ENCODE measurements at regions not wholly inside any gene's neighbourhood (a gene's known extent, or its start where the extent isn't known, plus 50 kb on each side); places are given as distances from the start of the nearest gene placed in this dataset.
A peak's percentile ranks its signal among the peaks of the same experiment; 100 is the strongest.
"Not testable (repeated sequence)": the region's sequence is repeated elsewhere in the genome, so short reads cannot be mapped to it uniquely, and the experiment has no call there.

GRCh38 chr3:151555523-151555922, 94.7 kb upstream of the IGSF10 start:
- DNase-seq: no peak

GRCh38 chr3:151553888-151554287, 93.0 kb upstream of the IGSF10 start:
- DNase-seq: no peak

- no peak for DNase-seq
Measured at GRCh38 chr3:151552589-151552988, 91.7 kb upstream of the IGSF10 start.

GRCh38 chr3:151550642-151551041, 89.8 kb upstream of the IGSF10 start:
- no peak for DNase-seq

DNA sequence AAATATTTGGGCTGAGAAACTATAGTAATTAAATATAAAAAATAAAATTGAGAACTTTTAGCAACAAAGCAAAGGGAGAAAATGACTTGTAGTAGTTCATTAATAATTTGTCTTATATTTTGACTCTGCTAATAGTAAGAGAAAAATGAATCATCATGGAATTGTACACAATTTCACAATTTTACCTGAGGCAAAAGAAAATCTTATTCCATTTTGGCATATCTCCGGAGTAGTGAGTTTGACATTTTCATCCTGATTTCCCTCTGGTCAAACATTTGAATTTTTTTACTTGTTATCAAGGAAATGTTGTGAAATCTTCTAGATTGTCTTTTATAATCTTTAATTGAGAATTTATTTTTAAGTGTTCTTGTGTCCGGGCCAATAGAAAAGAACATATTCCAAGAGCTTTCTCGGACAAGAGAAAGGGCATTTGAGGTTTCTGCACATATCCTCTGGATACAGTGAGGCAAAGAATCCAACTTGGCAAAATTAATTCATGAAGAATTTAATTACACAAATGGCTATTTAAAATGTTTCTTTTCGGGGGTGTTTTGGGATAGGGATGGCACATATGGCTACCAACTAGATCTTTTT, 89.3 kb upstream of the IGSF10 start:
- DNase-seq: no peak

DNA sequence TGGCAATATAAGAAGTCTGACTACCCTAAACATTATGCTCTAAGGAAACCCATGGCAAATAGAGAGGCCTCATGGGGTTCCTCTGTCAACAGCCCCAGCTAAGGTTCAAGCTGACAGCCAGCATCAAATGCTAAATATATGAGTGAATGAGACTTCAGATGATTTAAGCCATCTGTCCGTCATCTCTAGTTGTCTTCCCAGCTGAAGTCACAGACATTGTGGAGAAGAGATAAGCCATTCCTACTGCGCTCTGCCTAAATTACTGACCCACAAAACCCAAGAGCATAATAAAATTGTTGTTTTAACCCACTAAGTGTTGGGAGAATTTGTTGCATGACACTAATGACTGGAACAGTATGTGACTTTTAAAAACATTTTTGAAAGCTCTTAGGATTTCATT, 87.3 kb upstream of the IGSF10 start:
- DNase-seq: peak in 1 of 2 donors; percentile 58

GRCh38 chr3:151544164-151544548, 83.3 kb upstream of the IGSF10 start:
- no peak for DNase-seq

DNA sequence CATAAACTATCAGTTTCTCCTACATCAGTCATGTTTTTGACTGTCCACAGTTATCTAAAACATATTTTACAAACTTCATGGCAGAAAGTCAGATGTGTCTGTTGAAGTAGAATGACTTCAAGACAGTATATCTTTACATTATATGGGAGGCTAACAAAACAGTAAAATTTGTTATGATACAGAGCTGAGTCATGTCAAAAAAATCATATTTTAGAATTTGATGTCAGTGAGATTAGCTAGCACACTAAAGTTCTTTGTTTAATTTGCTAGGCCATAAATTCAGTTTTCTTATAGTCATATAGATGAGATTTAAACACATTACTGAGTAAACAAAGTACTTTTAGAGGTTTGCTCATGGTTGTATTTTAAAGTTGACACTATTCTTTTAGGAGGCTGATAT, 80.3 kb upstream of the IGSF10 start:
- DNase-seq: no peak

DNA sequence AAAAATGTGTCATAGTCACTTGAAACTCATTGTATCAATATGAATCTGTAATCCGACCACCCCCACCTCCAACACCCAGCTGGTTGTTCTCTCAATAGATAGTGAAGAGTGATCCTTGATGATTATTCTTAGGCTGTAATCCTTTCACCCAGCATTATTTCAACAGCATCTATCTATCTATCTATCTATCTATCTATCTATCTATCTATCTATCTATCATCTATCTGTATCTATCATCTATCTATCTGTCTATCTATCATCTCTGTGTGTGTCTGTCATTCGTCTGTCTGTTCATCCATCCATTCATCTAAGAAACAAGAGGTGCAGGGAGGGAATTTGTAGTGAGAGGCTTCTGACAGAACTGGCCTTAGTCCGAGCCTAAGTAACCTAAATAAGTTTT, 78.7 kb upstream of the IGSF10 start:
- DNase-seq: no peak

DNA sequence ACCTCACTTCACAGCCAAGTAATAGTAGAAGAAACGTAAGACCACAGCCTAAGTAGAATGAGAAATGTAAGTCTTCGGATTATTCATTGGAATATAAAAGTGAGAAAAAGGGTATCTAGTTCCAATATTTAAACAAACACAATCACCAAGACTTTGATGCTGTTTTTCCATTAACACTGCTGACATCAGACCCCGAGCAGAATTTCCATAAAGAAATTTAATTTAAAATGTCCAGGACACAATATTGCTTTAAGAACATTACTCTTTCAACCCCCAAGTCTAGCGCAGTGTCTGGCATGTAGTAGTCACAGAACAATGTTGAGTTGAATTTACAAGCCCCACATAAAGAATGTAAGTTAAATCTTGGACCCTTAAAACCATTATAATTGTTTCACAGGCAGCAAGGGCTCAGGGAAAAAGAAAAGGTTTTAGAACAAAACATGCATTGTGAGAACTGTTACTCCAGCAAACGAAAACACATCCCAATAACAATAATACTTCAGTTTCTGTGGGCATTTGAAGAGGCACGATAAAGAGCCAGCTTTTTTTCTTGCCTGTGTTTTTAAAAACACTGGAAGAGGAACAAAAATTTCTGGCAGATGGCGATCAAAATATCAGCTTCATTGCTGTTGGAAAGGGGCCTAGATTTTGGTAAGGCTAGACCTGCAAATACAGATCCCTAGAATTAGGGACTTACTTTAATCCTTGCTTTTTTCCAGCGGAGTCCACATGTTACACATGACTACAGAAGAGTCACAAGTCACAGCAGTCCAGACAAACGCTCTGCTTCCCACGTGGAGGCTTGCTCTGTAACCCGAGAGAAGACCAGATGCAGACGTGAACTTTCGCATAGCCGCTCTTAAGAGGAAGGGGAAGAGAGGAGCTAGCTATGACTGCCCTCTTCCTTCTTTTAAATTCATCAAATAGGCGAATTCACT, 77.9 kb upstream of the IGSF10 start:
- DNase-seq: no peak

DNA sequence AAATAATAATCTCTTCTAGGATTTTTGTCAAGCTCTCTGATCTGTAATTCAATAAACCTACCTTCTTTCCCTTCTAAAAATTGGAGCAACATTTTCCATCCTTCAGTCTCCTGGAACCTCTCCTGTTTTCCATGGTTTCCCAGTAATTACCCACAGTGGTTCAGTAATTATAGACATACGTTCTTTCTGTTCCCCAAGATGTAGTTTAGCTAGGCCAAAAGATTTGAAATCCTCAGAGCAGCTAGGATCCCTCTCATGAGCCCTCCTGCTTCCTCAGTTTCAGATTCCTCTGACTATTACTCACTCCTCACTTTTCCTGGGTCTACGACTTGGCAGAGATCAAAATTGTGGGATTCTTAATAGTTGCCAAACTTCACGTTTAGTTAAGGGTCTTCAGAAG, 76.9 kb upstream of the IGSF10 start:
- no peak for DNase-seq

DNA sequence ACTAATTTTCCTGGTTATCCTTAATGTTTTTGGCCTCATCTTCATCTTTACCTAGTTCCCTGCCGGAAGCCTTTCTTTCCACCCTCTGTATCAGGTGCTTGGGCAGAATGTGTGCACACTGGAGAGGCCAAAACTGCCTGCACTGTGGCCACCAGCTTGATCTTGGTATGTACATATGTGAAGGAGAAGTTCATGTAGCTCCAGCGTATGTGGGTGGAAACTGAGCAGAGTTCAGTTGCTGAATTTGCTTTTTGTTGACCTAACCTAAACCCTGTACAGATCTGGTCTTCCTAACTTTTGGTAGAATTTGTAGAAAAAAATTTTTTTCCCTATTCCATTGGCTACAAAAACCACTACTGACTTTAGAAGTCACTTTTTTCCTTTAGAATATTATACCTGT, 65.9 kb upstream of the IGSF10 start:
- DNase-seq: no peak

DNA sequence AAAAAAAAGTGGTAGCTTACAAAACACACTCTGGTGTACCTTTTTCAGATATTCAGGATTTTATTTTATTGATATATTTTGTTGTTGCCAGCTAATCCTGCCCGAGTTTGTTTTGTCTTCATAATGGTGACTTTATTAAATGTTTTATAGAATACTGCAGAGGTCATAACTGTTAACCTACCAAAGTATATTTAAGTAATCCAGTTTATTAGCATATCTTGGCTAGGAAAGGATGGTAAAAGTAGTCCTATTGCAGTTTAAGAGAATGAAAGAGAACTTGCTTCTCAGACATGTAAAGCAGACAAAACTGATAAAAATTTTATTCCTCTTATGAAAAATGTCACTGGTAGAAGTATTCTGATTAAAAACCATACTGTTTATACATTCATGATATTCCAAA, 59.2 kb upstream of the IGSF10 start:
- no peak for DNase-seq

DNA sequence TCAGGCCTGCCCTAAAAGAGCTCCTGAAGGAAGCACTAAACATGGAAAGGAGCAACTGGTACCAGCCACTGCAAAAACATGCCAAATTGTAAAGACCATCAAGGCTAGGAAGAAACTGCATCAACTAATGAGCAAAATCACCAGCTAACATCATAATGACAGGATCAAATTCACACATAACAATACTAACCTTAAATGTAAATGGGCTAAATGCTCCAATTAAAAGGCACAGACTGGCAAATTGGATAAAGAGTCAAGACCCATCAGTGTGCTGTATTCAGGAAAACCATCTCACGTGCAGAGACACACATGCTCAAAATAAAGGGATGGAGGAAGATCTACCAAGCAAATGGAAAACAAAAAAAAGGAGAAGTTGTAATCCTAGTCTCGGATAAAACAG, 50.6 kb upstream of the IGSF10 start:
- not testable (repeated sequence) for DNase-seq
